HUES6 (cell line): ENCODE measurements at regions not wholly inside any gene's neighbourhood (a gene's known extent, or its start where the extent isn't known, plus 50 kb on each side); places are given as distances from the start of the nearest gene placed in this dataset.

Experiments
- H3K27ac ChIP-seq: 2 replicates; pipeline ENCODE4 v1.7.0; 2013; ENCODE audit warnings: low read depth, mild to moderate bottlenecking, low read length, inconsistent platforms
- H3K27me3 ChIP-seq: 2 replicates; pipeline ENCODE4 v1.6.1; 2013; ENCODE audit warnings: low read length; ENCODE audit not compliant: control insufficient read depth, insufficient read depth
- H3K36me3 ChIP-seq: 2 replicates; pipeline ENCODE4 v1.6.1; 2013; ENCODE audit warnings: low read length; ENCODE audit not compliant: control insufficient read depth, insufficient read depth
- H3K4me1 ChIP-seq: 2 replicates; pipeline ENCODE4 v1.6.1; 2013; ENCODE audit warnings: low read length; ENCODE audit not compliant: control insufficient read depth, insufficient read depth
- H3K4me3 ChIP-seq: 2 replicates; pipeline ENCODE4 v1.5.1; 2013; ENCODE audit warnings: low read depth, low read length
- H3K9ac ChIP-seq: one replicate; pipeline ENCODE4 v1.6.1; 2013; ENCODE audit warnings: mild to moderate bottlenecking, low read length
- H3K9me3 ChIP-seq: 2 replicates; pipeline ENCODE4 v1.6.1; 2013; ENCODE audit warnings: low read depth, low read length; ENCODE audit not compliant: control insufficient read depth, insufficient read depth

DNA sequence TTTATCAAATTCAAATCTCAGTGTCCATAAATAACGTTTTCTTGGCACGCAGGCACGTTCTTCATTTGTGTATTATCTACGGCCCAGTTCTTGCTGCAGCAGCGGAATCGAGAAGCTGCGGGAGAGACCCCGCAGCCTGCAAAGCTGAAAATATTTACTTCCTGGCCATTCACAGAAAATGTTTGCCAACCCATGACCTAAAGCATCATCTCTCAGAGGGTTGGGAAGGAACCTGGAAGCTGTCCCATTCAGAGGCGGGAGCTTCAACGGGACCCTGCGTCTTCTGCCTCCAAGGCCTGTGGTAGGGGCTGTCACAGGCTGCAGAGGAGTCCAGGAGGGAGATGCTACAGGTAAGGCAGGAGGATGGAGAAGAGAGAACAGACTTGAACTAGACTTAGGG is 319.2 kb downstream of the MN1 start:
- no peaks in the 10 kb centered on the region for H3K36me3 ChIP-seq
- peaks cover 3% of the 10 kb centered on the region for H3K9me3 ChIP-seq
- no peak overlapping the region for H3K27ac ChIP-seq
- peaks cover 17% of the 10 kb centered on the region for H3K4me1 ChIP-seq
- no peak overlapping the region for H3K9ac ChIP-seq
- H3K27me3 ChIP-seq = no peaks in the 10 kb centered on the region
- no peak overlapping the region for H3K4me3 ChIP-seq

DNA sequence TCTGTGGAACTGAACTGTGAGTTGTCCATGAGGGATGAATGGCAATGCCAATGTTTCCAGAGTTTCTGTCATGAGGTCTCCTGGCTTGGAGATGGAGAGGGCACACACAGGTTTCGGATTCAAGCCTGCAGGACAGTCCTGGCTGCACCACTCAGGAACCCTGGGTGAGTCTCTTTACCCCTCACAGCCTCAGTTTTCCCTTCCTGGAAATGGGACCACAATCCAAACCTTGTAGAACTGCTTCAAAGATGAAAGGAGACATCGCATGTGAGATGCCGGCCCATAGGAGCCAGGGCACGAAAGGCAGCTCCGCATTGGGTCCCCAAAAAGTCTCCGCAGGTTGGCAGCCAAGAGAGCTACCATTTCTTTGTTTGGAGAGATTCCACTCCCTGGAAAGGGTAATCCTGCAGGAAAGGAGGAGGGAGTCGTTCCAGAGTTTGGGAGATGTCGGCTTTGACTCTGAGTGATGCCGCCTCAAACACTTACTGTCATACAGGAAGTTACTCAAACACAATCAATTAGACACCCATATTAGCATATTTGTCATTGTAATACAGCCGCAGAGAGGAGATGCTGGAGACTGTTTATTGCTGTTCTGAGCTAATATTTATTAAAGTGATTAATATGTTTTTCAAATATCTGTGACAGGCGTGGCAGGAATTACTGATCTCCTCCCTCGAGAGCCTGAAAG is 318.3 kb downstream of the MN1 start:
- no peaks in the 10 kb centered on the region for H3K27me3 ChIP-seq
- peaks cover 17% of the 10 kb centered on the region for H3K4me1 ChIP-seq
- no peak overlapping the region for H3K4me3 ChIP-seq
- no peak overlapping the region for H3K9ac ChIP-seq
- peaks cover 3% of the 10 kb centered on the region for H3K9me3 ChIP-seq
- no peak overlapping the region for H3K27ac ChIP-seq
- H3K36me3 ChIP-seq = no peaks in the 10 kb centered on the region

DNA sequence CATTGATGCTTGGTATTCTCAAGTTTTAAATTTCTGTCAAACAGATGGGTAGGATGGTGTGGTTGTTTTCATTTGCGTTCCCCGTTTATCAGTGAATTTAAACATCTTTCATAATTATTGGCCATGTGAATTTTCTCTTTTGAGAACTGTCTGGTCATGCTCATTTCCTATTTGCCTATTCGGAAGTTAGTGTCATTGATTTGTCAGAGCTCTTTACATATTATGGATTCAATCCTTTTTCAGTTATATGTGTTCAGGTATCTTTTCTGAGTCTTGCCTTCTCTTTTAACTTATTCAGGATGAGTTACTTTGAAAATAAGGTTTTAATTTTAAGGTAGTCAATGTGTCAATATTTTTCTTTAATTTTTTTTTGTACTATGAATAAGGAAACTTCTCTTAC is 315.7 kb downstream of the MN1 start:
- Histone ChIP-seq H3K36me3 (no peaks in the 10 kb centered on the region), H3K27ac (no peak overlapping the region), H3K4me3 (no peak overlapping the region), H3K27me3 (no peaks in the 10 kb centered on the region), H3K9ac (no peak overlapping the region), H3K4me1 (peaks cover 7% of the 10 kb centered on the region), H3K9me3 (peaks cover 3% of the 10 kb centered on the region)

DNA sequence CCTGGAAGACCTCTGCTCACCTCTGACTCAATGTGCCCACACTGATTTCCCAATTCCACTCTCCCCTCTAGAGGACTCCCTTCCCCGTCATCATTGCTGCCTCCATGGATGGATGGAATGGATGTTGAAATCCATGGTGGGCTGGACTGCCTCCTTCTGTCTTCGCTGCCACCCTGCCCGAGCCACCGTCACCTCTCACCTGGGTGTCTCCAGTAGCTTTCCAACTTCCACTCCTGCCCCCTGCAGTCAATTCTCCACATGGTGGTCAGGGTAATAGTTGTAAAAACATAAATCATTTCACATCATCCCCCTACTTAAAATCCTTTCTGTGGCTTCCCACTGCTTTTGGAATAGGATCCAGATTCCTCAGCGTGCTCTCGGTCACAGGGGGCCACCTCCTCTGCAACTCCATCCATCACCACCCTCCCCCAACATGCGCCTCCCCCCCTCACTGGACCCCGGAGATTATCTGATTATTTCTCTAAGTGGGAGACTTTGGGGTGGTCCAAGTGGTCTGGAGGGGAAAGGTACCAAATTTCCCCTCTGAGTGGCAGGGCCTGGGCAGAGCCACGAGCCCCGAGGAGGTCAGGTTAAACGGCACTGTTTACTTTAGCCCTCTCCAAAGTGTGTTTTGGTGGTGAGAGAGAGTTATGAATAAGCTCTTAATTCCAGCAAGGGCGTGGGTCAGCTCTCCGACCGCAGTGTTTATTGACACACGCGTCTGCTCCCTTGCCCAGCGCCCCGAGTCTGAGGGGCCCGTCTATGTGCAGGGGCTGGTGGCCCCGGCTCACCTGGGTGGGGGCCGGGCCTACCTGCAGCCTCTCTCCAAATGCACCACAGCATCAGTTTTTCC is 313.7 kb downstream of the MN1 start:
- no peak overlapping the region for H3K9ac ChIP-seq
- H3K4me1 ChIP-seq = no peaks in the 10 kb centered on the region
- H3K27me3 ChIP-seq = no peaks in the 10 kb centered on the region
- peaks cover 20% of the 10 kb centered on the region for H3K9me3 ChIP-seq
- no peaks in the 10 kb centered on the region for H3K36me3 ChIP-seq
- H3K27ac ChIP-seq = no peak overlapping the region
- no peak overlapping the region for H3K4me3 ChIP-seq

DNA sequence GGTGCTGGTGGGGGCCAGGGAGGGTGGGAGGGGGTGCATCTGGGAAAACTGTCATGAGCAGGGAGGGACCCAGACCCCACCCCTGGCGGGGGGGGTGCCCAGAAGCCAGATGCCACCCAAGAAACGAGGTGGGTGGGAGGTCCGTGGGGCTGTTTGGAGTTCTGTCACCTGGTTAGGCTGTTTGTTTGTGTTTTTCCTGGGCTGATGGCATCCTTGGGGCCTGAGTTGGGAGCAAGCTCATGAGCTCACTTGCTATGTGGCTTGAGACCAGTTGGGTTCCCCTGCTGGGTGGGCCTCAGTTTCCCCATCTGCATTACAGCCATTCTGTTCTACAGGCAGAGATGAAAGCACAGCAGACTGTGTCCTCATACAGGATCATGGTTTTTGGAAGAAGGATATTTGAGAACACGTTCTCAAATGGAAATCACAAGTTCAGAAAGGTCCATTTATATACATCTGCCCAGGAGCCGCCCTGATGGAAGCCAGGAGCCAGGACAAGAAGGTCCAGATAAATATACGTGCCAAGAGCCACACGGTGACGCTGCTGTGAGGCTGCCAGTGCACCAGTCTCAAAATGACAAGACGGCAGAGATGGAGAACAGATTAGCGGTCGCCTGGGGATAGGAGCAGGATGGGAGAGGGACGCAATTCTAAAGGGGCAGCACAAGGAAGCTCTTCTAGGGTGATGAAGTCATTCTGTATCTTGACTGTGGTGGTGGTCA is 312.9 kb downstream of the MN1 start:
- Histone ChIP-seq H3K27me3 (no peaks in the 10 kb centered on the region), H3K4me1 (no peaks in the 10 kb centered on the region), H3K36me3 (no peaks in the 10 kb centered on the region), H3K9me3 (peaks cover 28% of the 10 kb centered on the region), H3K9ac (no peak overlapping the region), H3K4me3 (no peak overlapping the region), H3K27ac (no peak overlapping the region)

DNA sequence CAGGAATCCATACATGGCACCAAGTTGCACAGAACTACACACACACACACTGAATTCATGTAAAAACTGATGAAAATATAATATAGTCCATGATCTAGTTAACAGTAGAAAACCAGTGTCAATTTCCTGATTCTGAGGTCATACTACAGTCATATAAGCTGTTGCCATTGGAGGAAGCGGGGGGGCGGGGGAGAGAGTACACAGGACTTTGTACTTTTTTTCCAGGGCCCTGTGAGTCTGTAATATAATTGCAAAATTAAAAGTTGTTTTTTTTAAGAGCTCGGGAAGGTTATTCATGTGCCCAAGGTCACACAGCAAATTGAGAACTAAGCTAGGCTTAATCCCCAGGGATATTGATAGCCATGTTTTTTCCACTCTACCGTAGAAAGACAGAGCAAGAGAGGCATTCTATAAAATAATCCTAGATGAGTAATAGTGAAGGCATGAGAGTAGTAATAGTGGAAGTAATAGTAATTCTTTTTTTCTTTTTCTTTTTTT is 312.3 kb downstream of the MN1 start:
- Histone ChIP-seq H3K36me3 (no peaks in the 10 kb centered on the region), H3K4me3 (no peak overlapping the region), H3K27me3 (no peaks in the 10 kb centered on the region), H3K27ac (no peak overlapping the region), H3K9ac (no peak overlapping the region), H3K9me3 (peaks cover 30% of the 10 kb centered on the region), H3K4me1 (no peaks in the 10 kb centered on the region)

DNA sequence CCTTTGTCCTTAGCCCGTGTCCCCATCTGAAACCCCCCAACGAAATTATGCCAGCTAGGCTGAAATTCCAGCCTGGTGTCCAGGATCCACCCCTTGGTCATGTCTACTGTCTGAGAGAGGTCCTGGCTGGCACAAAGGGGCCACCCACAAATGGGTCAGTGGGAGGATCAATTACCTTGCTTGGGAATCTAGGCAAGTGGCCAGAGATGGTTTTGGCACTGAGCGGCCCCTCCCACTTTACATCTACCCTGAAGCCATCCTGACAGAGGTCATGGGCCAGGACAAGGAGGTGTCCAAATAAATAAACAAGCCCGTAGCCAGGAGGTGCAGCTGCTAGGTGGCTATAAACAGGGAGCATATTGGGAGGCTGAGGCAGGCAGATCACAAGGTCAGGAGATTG is 311.5 kb downstream of the MN1 start:
- Histone ChIP-seq H3K27me3 (no peaks in the 10 kb centered on the region), H3K4me3 (no peak overlapping the region), H3K36me3 (no peaks in the 10 kb centered on the region), H3K9ac (no peak overlapping the region), H3K9me3 (peaks cover 30% of the 10 kb centered on the region), H3K27ac (no peak overlapping the region), H3K4me1 (peaks cover 7% of the 10 kb centered on the region; the same call in 1 of the 2 replicates)

DNA sequence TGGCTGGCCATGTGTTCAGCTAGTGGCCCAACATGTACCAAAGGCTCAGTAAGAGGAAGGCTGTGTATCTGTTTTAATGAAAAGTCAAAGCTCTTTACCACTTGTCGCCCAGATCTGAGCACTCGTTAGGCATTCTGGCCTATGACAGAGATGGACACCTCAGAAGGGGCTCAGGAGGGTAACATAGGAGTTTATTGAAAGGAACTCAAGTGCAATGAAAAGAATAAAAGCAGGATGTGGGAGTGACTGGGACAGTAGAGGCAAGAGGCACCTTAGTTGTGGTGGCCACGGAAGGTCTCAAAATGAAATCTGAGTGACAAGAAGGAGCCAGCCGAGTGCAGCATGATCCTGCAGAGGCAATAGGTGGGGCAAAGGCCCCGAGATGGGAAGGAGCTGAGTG is 309.7 kb downstream of the MN1 start:
- H3K4me3 ChIP-seq = no peak overlapping the region
- peaks cover 27% of the 10 kb centered on the region for H3K9me3 ChIP-seq
- H3K36me3 ChIP-seq = no peaks in the 10 kb centered on the region
- H3K4me1 ChIP-seq = peaks cover 11% of the 10 kb centered on the region; the same call in 1 of the 2 replicates
- H3K27me3 ChIP-seq = no peaks in the 10 kb centered on the region
- no peak overlapping the region for H3K27ac ChIP-seq
- no peak overlapping the region for H3K9ac ChIP-seq

DNA sequence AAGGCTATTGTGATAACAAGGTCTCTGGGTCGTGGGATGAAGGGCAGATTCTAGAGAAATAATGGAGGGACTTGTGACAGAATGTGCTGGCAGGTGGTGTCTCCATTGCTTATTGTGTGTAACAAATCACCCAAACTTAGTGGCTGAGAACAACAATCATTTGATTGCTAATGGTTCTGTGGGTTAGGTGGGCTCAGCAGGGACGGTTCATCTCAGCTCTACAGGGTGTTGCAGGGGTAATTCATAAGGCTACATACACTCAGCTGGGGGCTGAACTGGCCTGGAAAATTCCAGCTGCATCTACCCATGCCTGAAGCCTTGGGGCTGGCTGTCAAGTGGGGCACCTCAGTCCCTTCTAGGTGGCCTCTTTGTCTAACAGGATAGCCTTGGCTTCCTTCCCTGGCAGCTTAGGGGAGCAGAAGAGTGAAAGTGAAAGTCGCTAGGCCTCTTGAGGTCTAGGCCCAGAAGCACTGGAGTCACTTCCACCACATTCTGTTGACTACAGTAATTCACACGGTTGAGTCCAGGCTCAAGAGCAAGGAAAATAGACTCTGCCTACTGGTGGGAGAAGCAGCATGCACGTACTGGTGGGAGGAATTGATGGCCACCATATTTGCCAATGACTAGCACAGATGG is 308.9 kb downstream of the MN1 start:
- peaks cover 27% of the 10 kb centered on the region for H3K9me3 ChIP-seq
- H3K27ac ChIP-seq = no peak overlapping the region
- no peak overlapping the region for H3K9ac ChIP-seq
- H3K4me1 ChIP-seq = peaks cover 11% of the 10 kb centered on the region; the same call in 1 of the 2 replicates
- H3K27me3 ChIP-seq = no peaks in the 10 kb centered on the region
- H3K36me3 ChIP-seq = no peaks in the 10 kb centered on the region
- no peak overlapping the region for H3K4me3 ChIP-seq

DNA sequence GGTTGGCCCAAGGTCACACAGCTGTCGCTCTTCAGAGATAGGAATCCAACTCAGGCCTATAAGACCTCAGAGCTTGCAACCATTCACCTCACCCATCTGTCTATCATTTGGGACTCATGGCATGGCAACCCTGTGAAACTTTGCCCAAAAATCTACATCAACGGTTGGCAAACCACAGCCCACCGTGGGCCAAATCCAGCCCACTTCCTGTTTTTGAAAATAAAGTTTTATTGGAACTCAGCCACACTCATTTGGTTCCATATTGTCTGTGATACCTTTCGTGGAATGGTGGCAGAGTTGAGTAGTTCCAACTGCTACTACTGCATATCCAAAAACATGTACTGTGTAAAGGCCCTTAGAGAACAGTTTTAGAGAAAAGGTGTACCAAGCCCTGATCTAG is 307.8 kb downstream of the MN1 start:
- H3K9me3 ChIP-seq = peaks cover 27% of the 10 kb centered on the region

More for the DNA sequence above, 307.8 kb downstream of the MN1 start:
- no peaks in the 10 kb centered on the region for H3K36me3 ChIP-seq
- H3K27me3 ChIP-seq = no peaks in the 10 kb centered on the region
- peaks cover 11% of the 10 kb centered on the region; the same call in 1 of the 2 replicates for H3K4me1 ChIP-seq
- no peak overlapping the region for H3K4me3 ChIP-seq
- H3K27ac ChIP-seq = no peak overlapping the region
- no peak overlapping the region for H3K9ac ChIP-seq
